Breast epithelium (tissue), 3 donors: ENCODE measurements at regions not wholly inside any gene's neighbourhood (a gene's known extent, or its start where the extent isn't known, plus 50 kb on each side); places are given as distances from the start of the nearest gene placed in this dataset.

Experiments used
- CTCF ChIP-seq, 3 donors: fragments of 450-650 bp; IDR thresholded peaks; one replicate each; pipeline ENCODE4 v1.5.1; 2016 to 2017; ENCODE audit warnings: antibody characterized with exemption in 3 of 3, mild to moderate bottlenecking in 3 of 3, moderate library complexity in 3 of 3
- POLR2A ChIP-seq: fragments of 450-650 bp; IDR thresholded peaks from one replicate; pipeline ENCODE4 v1.6.1; 2016; ENCODE audit warnings: antibody characterized with exemption, mild to moderate bottlenecking, moderate library complexity

GRCh38 chr2:186113284-186113683, 372.8 kb upstream of the ZC3H15 start:
- no peak for TF ChIP-seq CTCF (IDR thresholded peaks at IDR 0.05)
- no peak for TF ChIP-seq POLR2A
